Motor neuron (in vitro differentiated cells): ENCODE measurements at regions not wholly inside any gene's neighbourhood (a gene's known extent, or its start where the extent isn't known, plus 50 kb on each side); places are given as distances from the start of the nearest gene placed in this dataset.

Experiments used
- ATAC-seq, 8 experiments: fragments of 200-7000 bp; cut with Tn5 transposase; replicated peaks in 6 of 8; 2 replicates each; pipeline ENCODE4 v1.8.0; 2021; ENCODE audit warnings: mild to moderate bottlenecking in 8 of 8, moderate library complexity in 8 of 8
- H3K27ac ChIP-seq, 2 donors: fragments of 250-450 bp; sonication (Bioruptor Pico); 2 replicates each; pipeline ENCODE4 v1.9.0; 2021; ENCODE audit warnings: antibody characterized with exemption in 2 of 2, mild to moderate bottlenecking in 2 of 2, moderate library complexity in 1 of 2
- H3K4me1 ChIP-seq, 2 donors: fragments of 250-450 bp; sonication (Bioruptor Pico); replicated peaks in 1 of 2; 2 replicates each; pipeline ENCODE4 v1.6.1; 2021; ENCODE audit warnings: antibody characterized with exemption in 2 of 2, mild to moderate bottlenecking in 2 of 2, moderate library complexity in 1 of 2
- H3K4me3 ChIP-seq, 5 donors: fragments of 250-450 bp; sonication (Bioruptor Pico); 2 replicates each; pipeline ENCODE4 v1.9.0; 2021; ENCODE audit warnings: antibody characterized with exemption in 5 of 5, mild to moderate bottlenecking in 5 of 5, moderate library complexity in 4 of 5
- WGBS, 10 experiments: fragments of 450-650 bp; shearing (Covaris generic); methylation state at CpG; one replicate each; pipeline ENCODE4 v1.0.0; 2022; 5-methylcytosine and 5-hydroxymethylcytosine counted together
- in situ Hi-C, 9 experiments: fragments of 400-800 bp; cut with MboI; loops; one replicate each; pipeline ENCODE4 v1.15.0; 2021; ENCODE audit warnings: low sequenced_read_pairs in 9 of 9, low pct_unique_long_range_greater_than_20kb in 2 of 9; ENCODE audit not compliant: unreplicated experiment in 9 of 9

GRCh38 chr9:88664773-88665172 lies 129.8 kb downstream of the NXNL2 start:
- Histone ChIP-seq H3K4me1 (no peaks in the 10 kb centered on the region), H3K27ac (no peak overlapping the region), H3K4me3 (no peak overlapping the region)
- peak in 3 of 8 experiments; percentile 40 to 86 (median 50) for ATAC-seq
- WGBS, 10 experiments = 47 to 100% (median 83%) methylated on average over 1 to 6 of the region's 8 CpGs; no CpG with 5 or more reads in 3 of the 10 experiments
- in situ Hi-C loops = no loop called here

- in situ Hi-C loops = no loop called here
- WGBS, 10 experiments = 46 to 100% (median 83%) methylated on average over 1 to 5 of the region's 12 CpGs; no CpG with 5 or more reads in 2 of the 10 experiments
- Histone ChIP-seq H3K4me3 (no peak overlapping the region), H3K4me1 (peaks cover 3% of the 10 kb centered on the region in 2 donors), H3K27ac (no peak overlapping the region)
- ATAC-seq = peak in 2 of 8 experiments; percentile 21 to 81
Measured at GRCh38 chr9:88672874-88673689, 138.1 kb downstream of the NXNL2 start.

- in situ Hi-C loops = no loop called here
- ATAC-seq = peak in 1 of 8 experiments; percentile 70
- peaks cover 8 to 9% of the 10 kb centered on the region in 2 donors for H3K4me1 ChIP-seq
- WGBS, 10 experiments = 0 to 100% (median 65%) methylated on average over 1 to 2 of the region's 2 CpGs; no CpG with 5 or more reads in 1 of the 10 experiments
- no peak overlapping the region for H3K27ac ChIP-seq
- no peak overlapping the region for H3K4me3 ChIP-seq
Measured at GRCh38 chr9:88673886-88674285, 138.9 kb downstream of the NXNL2 start.

- H3K4me3 ChIP-seq = no peak overlapping the region
- 70 to 100% (median 92%) methylated on average over 1 to 3 of the region's 3 CpGs; no CpG with 5 or more reads in 3 of the 10 experiments for WGBS, 10 experiments
- H3K27ac ChIP-seq = no peak overlapping the region
- ATAC-seq = no peak
- H3K4me1 ChIP-seq = peaks cover 8 to 9% of the 10 kb centered on the region in 2 donors
- in situ Hi-C loops = no loop called here
Measured at GRCh38 chr9:88676644-88677043, 141.7 kb downstream of the NXNL2 start.

GRCh38 chr9:88678008-88678407 lies 143.0 kb downstream of the NXNL2 start:
- peak in 1 of 8 experiments; percentile 26 for ATAC-seq
- Histone ChIP-seq H3K4me1 (peaks cover 11 to 12% of the 10 kb centered on the region in 2 donors), H3K27ac (no peak overlapping the region), H3K4me3 (no peak overlapping the region)
- WGBS, 10 experiments = 40 to 100% (median 86%) methylated on average over 1 to 2 of the region's 2 CpGs; no CpG with 5 or more reads in 2 of the 10 experiments
- in situ Hi-C loops = no loop called here

GRCh38 chr9:88678431-88678830 lies 143.5 kb downstream of the NXNL2 start:
- Histone ChIP-seq H3K4me3 (no peak overlapping the region), H3K4me1 (peaks cover 11 to 12% of the 10 kb centered on the region in 2 donors), H3K27ac (no peak overlapping the region)
- in situ Hi-C loops = no loop called here
- peak in 3 of 8 experiments; percentile 33 to 88 (median 33) for ATAC-seq
- 52 to 89% (median 65%) methylated on average over 2 to 4 of the region's 4 CpGs; no CpG with 5 or more reads in 6 of the 10 experiments for WGBS, 10 experiments

GRCh38 chr9:88680041-88680440 lies 145.1 kb downstream of the NXNL2 start:
- peaks cover 11 to 12% of the 10 kb centered on the region in 2 donors for H3K4me1 ChIP-seq
- H3K4me3 ChIP-seq = no peak overlapping the region
- H3K27ac ChIP-seq = no peak overlapping the region
- in situ Hi-C loops = no loop called here
- WGBS, 10 experiments = 56 to 100% (median 89%) methylated on average over 1 to 4 of the region's 5 CpGs; no CpG with 5 or more reads in 1 of the 10 experiments
- ATAC-seq = peak in 2 of 8 experiments; percentile 31 to 50

- in situ Hi-C loops = no loop called here
- ATAC-seq = peak in 2 of 8 experiments; percentile 34 to 47
- WGBS, 10 experiments = 65 to 97% (median 90%) methylated on average over 3 to 8 of the region's 8 CpGs; no CpG with 5 or more reads in 3 of the 10 experiments
- Histone ChIP-seq H3K27ac (no peak overlapping the region), H3K4me1 (peaks cover 11 to 12% of the 10 kb centered on the region in 2 donors), H3K4me3 (no peak overlapping the region)
Measured at GRCh38 chr9:88680505-88681160, 145.7 kb downstream of the NXNL2 start.

GRCh38 chr9:88681434-88681833 lies 146.5 kb downstream of the NXNL2 start:
- 67 to 100% (median 89%) methylated on average over 1 to 5 of the region's 8 CpGs; no CpG with 5 or more reads in 1 of the 10 experiments for WGBS, 10 experiments
- in situ Hi-C loops = no loop called here

GRCh38 chr9:88682431-88682831 lies 147.5 kb downstream of the NXNL2 start:
- in situ Hi-C loops = no loop called here
- Histone ChIP-seq H3K4me1 (peaks cover 11 to 12% of the 10 kb centered on the region in 2 donors), H3K27ac (peak overlapping the region in 1 of 2 donors; percentile 52), H3K4me3 (no peak overlapping the region)
- ATAC-seq = peak in 5 of 8 experiments; percentile 82 to 97 (median 95)
- 20 to 100% (median 63%) methylated on average over 1 to 9 of the region's 12 CpGs; no CpG with 5 or more reads in 4 of the 10 experiments for WGBS, 10 experiments

More at GRCh38 chr9:88681434-88681833, 146.5 kb downstream of the NXNL2 start:
- ATAC-seq = no peak
- Histone ChIP-seq H3K4me1 (peaks cover 11 to 12% of the 10 kb centered on the region in 2 donors), H3K27ac (no peak overlapping the region), H3K4me3 (no peak overlapping the region)

GRCh38 chr9:88684046-88684445 lies 149.1 kb downstream of the NXNL2 start:
- in situ Hi-C loops = no loop called here
- H3K27ac ChIP-seq = no peak overlapping the region
- H3K4me1 ChIP-seq = peaks cover 2 to 3% of the 10 kb centered on the region in 2 donors
- no peak for ATAC-seq
- no peak overlapping the region for H3K4me3 ChIP-seq
- WGBS, 10 experiments = 56 to 100% (median 77%) methylated on average over 1 to 7 of the region's 8 CpGs; no CpG with 5 or more reads in 1 of the 10 experiments

GRCh38 chr9:88684845-88685244 lies 149.9 kb downstream of the NXNL2 start:
- H3K4me1 ChIP-seq = peaks cover 2 to 3% of the 10 kb centered on the region in 2 donors
- no peak overlapping the region for H3K27ac ChIP-seq
- no peak for ATAC-seq
- 0 to 100% (median 90%) methylated on average over 1 to 6 of the region's 10 CpGs; no CpG with 5 or more reads in 1 of the 10 experiments for WGBS, 10 experiments
- in situ Hi-C loops = no loop called here
- H3K4me3 ChIP-seq = no peak overlapping the region

GRCh38 chr9:88685966-88686365 lies 151.0 kb downstream of the NXNL2 start:
- 80% methylated on average over 1 to 2 of the region's 22 CpGs; no CpG with 5 or more reads in 8 of the 10 experiments for WGBS, 10 experiments
- Histone ChIP-seq H3K27ac (no peak overlapping the region), H3K4me1 (peaks cover 2 to 3% of the 10 kb centered on the region in 2 donors), H3K4me3 (no peak overlapping the region)
- in situ Hi-C loops = no loop called here
- ATAC-seq = no peak
